Nephron (organoid): ENCODE measurements at regions not wholly inside any gene's neighbourhood (a gene's known extent, or its start where the extent isn't known, plus 50 kb on each side); places are given as distances from the start of the nearest gene placed in this dataset.

Experiments used
- H3K27ac Mint-ChIP-seq, 3 experiments: 2 replicates each; pipeline ENCODE4 v1.8.0; 2020; ENCODE audit warnings: mixed read lengths in 3 of 3, mild to moderate bottlenecking in 2 of 3, moderate library complexity in 1 of 3
- H3K27me3 Mint-ChIP-seq: 2 replicates; pipeline ENCODE4 v1.8.0; 2021; ENCODE audit warnings: low read depth, mild to moderate bottlenecking, moderate library complexity, mixed read lengths
- H3K36me3 Mint-ChIP-seq: 2 replicates; pipeline ENCODE4 v1.8.0; 2020; ENCODE audit warnings: low read depth, mixed read lengths
- H3K4me1 Mint-ChIP-seq: 2 replicates; pipeline ENCODE4 v1.8.0; 2020; ENCODE audit warnings: mixed read lengths
- H3K4me3 Mint-ChIP-seq, 3 experiments: 2 replicates each; pipeline ENCODE4 v1.8.0; 2020; ENCODE audit warnings: mild to moderate bottlenecking in 3 of 3, mixed read lengths in 3 of 3, moderate library complexity in 2 of 3
- H3K9me3 Mint-ChIP-seq: 2 replicates; pipeline ENCODE4 v1.8.0; 2020; ENCODE audit warnings: mixed read lengths
- CTCF ChIP-seq, 3 experiments: fragments of 200-600 bp; sonication (generic); IDR thresholded peaks; one replicate each; pipeline ENCODE4 v1.5.0; 2021; ENCODE audit warnings: antibody characterized with exemption in 3 of 3; ENCODE audit not compliant: unreplicated experiment in 3 of 3

GRCh38 chr18:47726550-47726949 is 203.9 kb downstream of the SMAD2 start:
- Mint-ChIP-seq H3K9me3 (no peaks in the 10 kb centered on the region), H3K4me1 (no peaks in the 10 kb centered on the region), H3K4me3 (no peak overlapping the region), H3K36me3 (no peaks in the 10 kb centered on the region), H3K27me3 (peaks cover 28% of the 10 kb centered on the region), H3K27ac (no peak overlapping the region)
- no peak for TF ChIP-seq CTCF (IDR thresholded peaks at IDR 0.05; ENCODE audit: unreplicated experiment in 3 of 3)

- TF ChIP-seq CTCF (IDR thresholded peaks at IDR 0.05; ENCODE audit: unreplicated experiment in 3 of 3) = no peak
- H3K27me3 Mint-ChIP-seq = peaks cover 27% of the 10 kb centered on the region
- no peaks in the 10 kb centered on the region for H3K4me1 Mint-ChIP-seq
- H3K9me3 Mint-ChIP-seq = no peaks in the 10 kb centered on the region
- H3K4me3 Mint-ChIP-seq = no peak overlapping the region
- H3K36me3 Mint-ChIP-seq = no peaks in the 10 kb centered on the region
- H3K27ac Mint-ChIP-seq = no peak overlapping the region
Observed at GRCh38 chr18:47725656-47726055, 204.8 kb downstream of the SMAD2 start.

- no peaks in the 10 kb centered on the region for H3K4me1 Mint-ChIP-seq
- no peaks in the 10 kb centered on the region for H3K9me3 Mint-ChIP-seq
- H3K27ac Mint-ChIP-seq = no peak overlapping the region
- H3K4me3 Mint-ChIP-seq = no peak overlapping the region
- H3K27me3 Mint-ChIP-seq = peaks cover 19% of the 10 kb centered on the region
- H3K36me3 Mint-ChIP-seq = no peaks in the 10 kb centered on the region
- TF ChIP-seq CTCF (IDR thresholded peaks at IDR 0.05; ENCODE audit: unreplicated experiment in 3 of 3) = no peak
Observed at GRCh38 chr18:47724186-47724975, 206.1 kb downstream of the SMAD2 start.

GRCh38 chr18:47721876-47722275 is 208.6 kb downstream of the SMAD2 start:
- Mint-ChIP-seq H3K9me3 (no peaks in the 10 kb centered on the region), H3K27me3 (peaks cover 23% of the 10 kb centered on the region), H3K36me3 (no peaks in the 10 kb centered on the region), H3K4me3 (no peak overlapping the region), H3K27ac (no peak overlapping the region), H3K4me1 (no peaks in the 10 kb centered on the region)
- no peak for TF ChIP-seq CTCF (IDR thresholded peaks at IDR 0.05; ENCODE audit: unreplicated experiment in 3 of 3)

GRCh38 chr18:47720741-47721140 is 209.7 kb downstream of the SMAD2 start:
- no peak overlapping the region for H3K4me3 Mint-ChIP-seq
- TF ChIP-seq CTCF (IDR thresholded peaks at IDR 0.05; ENCODE audit: unreplicated experiment in 3 of 3) = no peak
- no peaks in the 10 kb centered on the region for H3K4me1 Mint-ChIP-seq
- no peaks in the 10 kb centered on the region for H3K9me3 Mint-ChIP-seq
- no peaks in the 10 kb centered on the region for H3K36me3 Mint-ChIP-seq
- H3K27ac Mint-ChIP-seq = no peak overlapping the region
- H3K27me3 Mint-ChIP-seq = peaks cover 21% of the 10 kb centered on the region
